H9 (cell line): ENCODE measurements at regions not wholly inside any gene's neighbourhood (a gene's known extent, or its start where the extent isn't known, plus 50 kb on each side); places are given as distances from the start of the nearest gene placed in this dataset.

Source experiments
- DNase-seq: peaks from one replicate; pipeline ENCODE4 v3.0.0-alpha.2; 2017
- H2AFZ ChIP-seq: one replicate; pipeline ENCODE4 v1.6.1; 2013; ENCODE audit warnings: mild to moderate bottlenecking, low read length, control low read depth, moderate library complexity
- H2AK5ac ChIP-seq: 2 replicates; pipeline ENCODE4 v1.6.1; 2013; ENCODE audit warnings: low read length, control low read depth, mixed read lengths; ENCODE audit not compliant: insufficient read length
- H2BK120ac ChIP-seq: one replicate; pipeline ENCODE4 v1.6.1; 2013; ENCODE audit warnings: low read depth, mild to moderate bottlenecking, low read length, control low read depth, inconsistent platforms; ENCODE audit not compliant: poor library complexity, severe bottlenecking
- H2BK12ac ChIP-seq: 2 replicates; pipeline ENCODE4 v1.6.1; 2013; ENCODE audit warnings: low read length, control low read depth, mixed read lengths, low read depth; ENCODE audit not compliant: insufficient read length
- H2BK15ac ChIP-seq: 2 replicates; pipeline ENCODE4 v1.6.1; 2013; ENCODE audit warnings: low read depth, low read length, control low read depth
- H2BK20ac ChIP-seq: one replicate; pipeline ENCODE4 v1.6.1; 2013; ENCODE audit warnings: low read depth, mild to moderate bottlenecking, low read length, control low read depth, inconsistent platforms; ENCODE audit not compliant: poor library complexity, severe bottlenecking
- H2BK5ac ChIP-seq: 2 replicates; pipeline ENCODE4 v1.6.1; 2013; ENCODE audit warnings: low read length, control low read depth, mixed read lengths; ENCODE audit not compliant: insufficient read length
- H3K14ac ChIP-seq: 2 replicates; pipeline ENCODE4 v1.6.1; 2013; ENCODE audit warnings: low read length, control low read depth; ENCODE audit not compliant: insufficient read depth
- H3K18ac ChIP-seq: 2 replicates; pipeline ENCODE4 v1.6.1; 2013; ENCODE audit warnings: low read depth, mild to moderate bottlenecking, mixed read lengths, low read length, control low read depth; ENCODE audit not compliant: insufficient read length
- H3K23ac ChIP-seq: 2 replicates; pipeline ENCODE4 v1.6.1; 2013; ENCODE audit warnings: low read length, control low read depth, mixed read lengths, low read depth; ENCODE audit not compliant: insufficient read length
- H3K23me2 ChIP-seq: 2 replicates; pipeline ENCODE4 v1.6.1; 2013; ENCODE audit warnings: low read depth, mild to moderate bottlenecking, mixed read lengths, low read length, control low read depth; ENCODE audit not compliant: insufficient read length, poor library complexity, severe bottlenecking
- H3K27ac ChIP-seq: 2 replicates; pipeline ENCODE4 v1.5.1; 2013; ENCODE audit warnings: low read length, control low read depth, mixed read lengths, low read depth; ENCODE audit not compliant: insufficient read length
- H3K27me3 ChIP-seq: 2 replicates; pipeline ENCODE4 v1.6.1; 2013; ENCODE audit warnings: low read length, control low read depth, inconsistent platforms; ENCODE audit not compliant: insufficient read depth
- H3K4ac ChIP-seq: 2 replicates; pipeline ENCODE4 v1.6.1; 2013; ENCODE audit warnings: low read depth, mild to moderate bottlenecking, control low read depth, inconsistent platforms, low read length, moderate library complexity
- H3K4me1 ChIP-seq: 2 replicates; pipeline ENCODE4 v1.6.1; 2013; ENCODE audit warnings: low read length, control low read depth, inconsistent platforms; ENCODE audit not compliant: insufficient read depth
- H3K4me2 ChIP-seq: 2 replicates; pipeline ENCODE4 v1.6.1; 2013; ENCODE audit warnings: low read length, control low read depth, mixed read lengths; ENCODE audit not compliant: insufficient read length, insufficient read depth
- H3K56ac ChIP-seq: 2 replicates; pipeline ENCODE4 v1.6.1; 2013; ENCODE audit warnings: low read depth, mild to moderate bottlenecking, mixed read lengths, low read length, control low read depth; ENCODE audit not compliant: insufficient read length
- H3K79me1 ChIP-seq: 2 replicates; pipeline ENCODE4 v1.6.1; 2013; ENCODE audit warnings: low read depth, mild to moderate bottlenecking, moderate library complexity, low read length, control low read depth, inconsistent platforms; ENCODE audit not compliant: insufficient read depth, poor library complexity, severe bottlenecking
- H3K79me2 ChIP-seq: 2 replicates; pipeline ENCODE4 v1.6.1; 2013; ENCODE audit warnings: low read length, control low read depth, inconsistent platforms; ENCODE audit not compliant: insufficient read depth
- H3K9ac ChIP-seq: 2 replicates; pipeline ENCODE4 v1.6.1; 2013; ENCODE audit warnings: low read length, control low read depth, mixed read lengths; ENCODE audit not compliant: insufficient read length; ENCODE audit errors: extremely low read depth
- H3K9me3 ChIP-seq: one replicate; pipeline ENCODE4 v1.6.1; 2013; ENCODE audit warnings: low read depth, low read length, inconsistent platforms; ENCODE audit not compliant: control insufficient read depth
- H3T11ph ChIP-seq: one replicate; pipeline ENCODE4 v1.6.1; 2013; ENCODE audit warnings: mild to moderate bottlenecking, low read length, control low read depth, inconsistent platforms
- H4K20me1 ChIP-seq: one replicate; pipeline ENCODE4 v1.6.1; 2013; ENCODE audit not compliant: control insufficient read depth, insufficient read length, insufficient read depth
- H4K5ac ChIP-seq: 2 replicates; pipeline ENCODE4 v1.6.1; 2013; ENCODE audit warnings: low read depth, mild to moderate bottlenecking, mixed read lengths, low read length, control low read depth; ENCODE audit not compliant: insufficient read length
- H4K8ac ChIP-seq: replicated peaks from 2 replicates; pipeline ENCODE4 v1.6.1; 2013; ENCODE audit warnings: low read length, control low read depth, mixed read lengths, low read depth; ENCODE audit not compliant: insufficient read length
- H4K91ac ChIP-seq: 2 replicates; pipeline ENCODE4 v1.6.1; 2013; ENCODE audit warnings: low read depth, mild to moderate bottlenecking, moderate library complexity, mixed read lengths, low read length, control low read depth; ENCODE audit not compliant: insufficient read length
- H3K27ac Mint-ChIP-seq, 3 experiments: 2 replicates in 2 of 3; 3 replicates in 1 of 3; pipeline ENCODE4 v1.8.0; 2020 to 2021; ENCODE audit warnings: mixed read lengths in 3 of 3, mild to moderate bottlenecking in 1 of 3, moderate library complexity in 1 of 3
- H3K27me3 Mint-ChIP-seq: 2 replicates; pipeline ENCODE4 v1.8.0; 2021; ENCODE audit warnings: low read depth, mild to moderate bottlenecking, moderate library complexity, mixed read lengths
- H3K36me3 Mint-ChIP-seq, 3 experiments: 2 replicates in 2 of 3; 3 replicates in 1 of 3; pipeline ENCODE4 v1.8.0; 2020 to 2021; ENCODE audit warnings: low read depth in 3 of 3, mixed read lengths in 3 of 3; ENCODE audit not compliant: insufficient read depth in 1 of 3
- H3K4me1 Mint-ChIP-seq, 2 experiments: 2 replicates each; pipeline ENCODE4 v1.8.0; 2020; ENCODE audit warnings: mixed read lengths in 2 of 2
- H3K4me3 Mint-ChIP-seq, 2 experiments: 2 replicates in 1 of 2; 3 replicates in 1 of 2; pipeline ENCODE4 v1.8.0; 2020 to 2021; ENCODE audit warnings: mild to moderate bottlenecking in 2 of 2, mixed read lengths in 2 of 2, moderate library complexity in 1 of 2
- H3K9me3 Mint-ChIP-seq, 2 experiments: 2 replicates in 1 of 2; 3 replicates in 1 of 2; pipeline ENCODE4 v1.8.0; 2020; ENCODE audit warnings: mild to moderate bottlenecking in 2 of 2, mixed read lengths in 2 of 2, moderate library complexity in 1 of 2
- WGBS: extraction: QIAGEN DNeasy Blood & Tissue Kit; methylation state at CpG from one replicate; pipeline ENCODE4 v1.1.7; 2013; ENCODE audit warnings: missing lambda C conversion rate, low lambda C conversion rate, mixed read lengths; ENCODE audit not compliant: insufficient read length; ENCODE audit errors: extremely low coverage; 5-methylcytosine and 5-hydroxymethylcytosine counted together
- TF ChIP-seq, protein P1 (sequence below): fragments of 200-600 bp; sonication (generic); conservative IDR thresholded peaks from 3 replicates; pipeline ENCODE4 v1.8.0; 2021; ENCODE audit warnings: antibody characterized with exemption, mild to moderate bottlenecking

DNA sequence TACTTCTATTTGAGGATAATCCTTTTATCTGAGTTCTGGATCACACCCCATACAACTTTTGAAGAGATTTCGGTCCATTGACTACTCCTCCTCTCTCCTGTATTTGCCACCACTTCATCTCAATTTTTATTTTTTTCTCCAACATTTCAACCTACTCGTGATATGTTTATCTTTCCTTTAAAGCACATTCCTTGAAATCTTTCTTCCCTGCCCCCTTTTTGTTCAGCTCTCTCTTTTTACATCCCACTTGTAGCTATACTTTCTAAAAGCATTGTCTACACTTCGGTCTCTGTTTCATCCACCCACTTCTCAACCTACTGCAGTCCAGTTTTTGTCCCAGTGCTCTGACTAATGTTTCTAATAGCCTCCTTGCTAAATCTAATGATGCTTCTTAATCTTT is 299.4 kb downstream of the PSAT1 start:
- H3K27ac ChIP-seq = no peak overlapping the region
- H4K20me1 ChIP-seq = no peaks in the 10 kb centered on the region
- H3K14ac ChIP-seq = no peak overlapping the region
- H3K23ac ChIP-seq = no peak overlapping the region
- H3K4ac ChIP-seq = no peak overlapping the region
- H2BK5ac ChIP-seq = no peak overlapping the region
- H4K91ac ChIP-seq = no peak overlapping the region
- H2BK120ac ChIP-seq = no peak overlapping the region
- H3K9me3 ChIP-seq = no peaks in the 10 kb centered on the region
- H4K5ac ChIP-seq = no peak overlapping the region
- no peak overlapping the region for H3K56ac ChIP-seq
- no peaks in the 10 kb centered on the region for H3K27me3 ChIP-seq
- no peaks in the 10 kb centered on the region for H3K79me1 ChIP-seq
- no peak overlapping the region for H3K4me2 ChIP-seq
- H3K36me3 Mint-ChIP-seq = peaks cover 0 to 4% (median 0%) of the 10 kb centered on the region in 3 experiments; a peak in 1 of 7 replicates
- no peak overlapping the region for H4K8ac ChIP-seq
- no peaks in the 10 kb centered on the region for H3K79me2 ChIP-seq
- no peak overlapping the region; a peak in 1 of 7 replicates for H3K27ac Mint-ChIP-seq
- peaks cover 6 to 7% of the 10 kb centered on the region in 2 experiments for H3K4me1 Mint-ChIP-seq
- no peak overlapping the region for H2BK12ac ChIP-seq
- no peak overlapping the region for H3K9ac ChIP-seq
- no peak overlapping the region for H3T11ph ChIP-seq
- no peak overlapping the region for H2BK15ac ChIP-seq
- H3K23me2 ChIP-seq = no peaks in the 10 kb centered on the region
- no peak overlapping the region for H3K18ac ChIP-seq
- 100% methylated on average over 1 of the region's 3 CpGs for WGBS
- H3K4me3 Mint-ChIP-seq = no peak overlapping the region
- DNase-seq = no peak
- no peaks in the 10 kb centered on the region for H3K9me3 Mint-ChIP-seq
- H2AK5ac ChIP-seq = no peak overlapping the region
- H3K27me3 Mint-ChIP-seq = no peaks in the 10 kb centered on the region; the same call in 1 of the 2 replicates
- TF ChIP-seq, protein P1, sequence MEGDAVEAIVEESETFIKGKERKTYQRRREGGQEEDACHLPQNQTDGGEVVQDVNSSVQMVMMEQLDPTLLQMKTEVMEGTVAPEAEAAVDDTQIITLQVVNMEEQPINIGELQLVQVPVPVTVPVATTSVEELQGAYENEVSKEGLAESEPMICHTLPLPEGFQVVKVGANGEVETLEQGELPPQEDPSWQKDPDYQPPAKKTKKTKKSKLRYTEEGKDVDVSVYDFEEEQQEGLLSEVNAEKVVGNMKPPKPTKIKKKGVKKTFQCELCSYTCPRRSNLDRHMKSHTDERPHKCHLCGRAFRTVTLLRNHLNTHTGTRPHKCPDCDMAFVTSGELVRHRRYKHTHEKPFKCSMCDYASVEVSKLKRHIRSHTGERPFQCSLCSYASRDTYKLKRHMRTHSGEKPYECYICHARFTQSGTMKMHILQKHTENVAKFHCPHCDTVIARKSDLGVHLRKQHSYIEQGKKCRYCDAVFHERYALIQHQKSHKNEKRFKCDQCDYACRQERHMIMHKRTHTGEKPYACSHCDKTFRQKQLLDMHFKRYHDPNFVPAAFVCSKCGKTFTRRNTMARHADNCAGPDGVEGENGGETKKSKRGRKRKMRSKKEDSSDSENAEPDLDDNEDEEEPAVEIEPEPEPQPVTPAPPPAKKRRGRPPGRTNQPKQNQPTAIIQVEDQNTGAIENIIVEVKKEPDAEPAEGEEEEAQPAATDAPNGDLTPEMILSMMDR = no peak
- H2BK20ac ChIP-seq = no peak overlapping the region
- no peaks in the 10 kb centered on the region for H3K4me1 ChIP-seq
- H2AFZ ChIP-seq = no peak overlapping the region
